ENCODE measurements at regions not wholly inside any gene's neighbourhood (a gene's known extent, or its start where the extent isn't known, plus 50 kb on each side); places are given as distances from the start of the nearest gene placed in this dataset.

GRCh38 chr15:61556037-61556648 lies 327.0 kb upstream of the RORA start:
- TF ChIP-seq CTCF (IDR thresholded peaks at IDR 0.05): no peak
- no peak for TF ChIP-seq POLR2A (IDR thresholded peaks at IDR 0.05)
